AG09309 (cell line): ENCODE measurements at regions not wholly inside any gene's neighbourhood (a gene's known extent, or its start where the extent isn't known, plus 50 kb on each side); places are given as distances from the start of the nearest gene placed in this dataset.

ENCODE experiments used
- DNase-seq: peaks from one replicate; pipeline ENCODE4 v3.0.0-alpha.2; 2010; ENCODE audit warnings: low read depth
- H3K4me3 ChIP-seq: 2 replicates; pipeline ENCODE4 v1.5.1; 2011; ENCODE audit warnings: mild to moderate bottlenecking, low read depth, low read length, moderate library complexity; ENCODE audit not compliant: control insufficient read depth
- CTCF ChIP-seq: IDR thresholded peaks from 2 replicates; pipeline ENCODE4 v1.5.1; 2011; ENCODE audit warnings: mild to moderate bottlenecking, low read depth, low read length, inconsistent platforms; ENCODE audit not compliant: insufficient read depth, control insufficient read depth; ENCODE audit errors: missing control alignments

- no peak for TF ChIP-seq CTCF
- no peak for DNase-seq
- no peak overlapping the region for H3K4me3 ChIP-seq
These were observed 262.1 kb upstream of the KLF4 start for GRCh38 chr9:107751567-107752210.

GRCh38 chr9:107750741-107751566 lies 261.4 kb upstream of the KLF4 start:
- TF ChIP-seq CTCF, result no peak
- H3K4me3 ChIP-seq, result no peak overlapping the region
- peak; percentile 98 for DNase-seq

- TF ChIP-seq CTCF, result no peak
- H3K4me3 ChIP-seq, result no peak overlapping the region
- peak; percentile 86 for DNase-seq
These were observed 260.3 kb upstream of the KLF4 start for GRCh38 chr9:107749787-107750444.

GRCh38 chr9:107744873-107745272 lies 255.3 kb upstream of the KLF4 start:
- DNase-seq, result no peak
- no peak overlapping the region for H3K4me3 ChIP-seq
- TF ChIP-seq CTCF, result no peak

- no peak for TF ChIP-seq CTCF
- no peak for DNase-seq
These were observed 253.2 kb upstream of the KLF4 start for GRCh38 chr9:107742531-107743309.

GRCh38 chr9:107740088-107740980 lies 250.8 kb upstream of the KLF4 start:
- no peak overlapping the region for H3K4me3 ChIP-seq
- DNase-seq, result no peak
- TF ChIP-seq CTCF, result no peak

More at GRCh38 chr9:107742531-107743309, 253.2 kb upstream of the KLF4 start:
- H3K4me3 ChIP-seq, result no peak overlapping the region
